KMS-11 (cell line): ENCODE measurements at regions not wholly inside any gene's neighbourhood (a gene's known extent, or its start where the extent isn't known, plus 50 kb on each side); places are given as distances from the start of the nearest gene placed in this dataset.

Source experiments
- H2AFZ ChIP-seq: fragments of 200-600 bp; sonication (generic); 2 replicates; pipeline ENCODE4 v1.6.1; 2016; ENCODE audit warnings: antibody characterized with exemption, mixed run types, low read depth
- H3K27ac ChIP-seq: fragments of 200-600 bp; sonication (generic); 2 replicates; pipeline ENCODE4 v1.6.1; 2016; ENCODE audit warnings: mild to moderate bottlenecking, mixed run types
- H3K27me3 ChIP-seq: fragments of 200-600 bp; sonication (generic); 2 replicates; pipeline ENCODE4 v1.6.1; 2017; ENCODE audit warnings: mild to moderate bottlenecking, low read depth, mixed run types, moderate library complexity; ENCODE audit not compliant: insufficient read depth
- H3K36me3 ChIP-seq: fragments of 200-600 bp; sonication (generic); 2 replicates; pipeline ENCODE4 v1.6.1; 2017; ENCODE audit warnings: mild to moderate bottlenecking, mixed run types; ENCODE audit not compliant: insufficient read depth
- H3K4me1 ChIP-seq: fragments of 200-600 bp; sonication (generic); 2 replicates; pipeline ENCODE4 v1.6.1; 2016; ENCODE audit warnings: mild to moderate bottlenecking, low read depth, mixed run types; ENCODE audit not compliant: poor library complexity, severe bottlenecking
- H3K4me2 ChIP-seq: fragments of 200-600 bp; sonication (generic); 2 replicates; pipeline ENCODE4 v1.7.0; 2016; ENCODE audit warnings: mild to moderate bottlenecking, mixed run types
- H3K4me3 ChIP-seq: fragments of 200-600 bp; sonication (generic); IDR thresholded peaks from 2 replicates; pipeline ENCODE4 v1.6.1; 2017; ENCODE audit warnings: low read depth, low read length, mixed read lengths; ENCODE audit not compliant: insufficient read depth
- H3K79me2 ChIP-seq: fragments of 200-600 bp; sonication (generic); 2 replicates; pipeline ENCODE4 v1.6.1; 2016; ENCODE audit warnings: low read depth, mixed run types; ENCODE audit not compliant: insufficient read depth
- H3K9ac ChIP-seq: fragments of 200-600 bp; sonication (generic); 2 replicates; pipeline ENCODE4 v1.6.1; 2016; ENCODE audit warnings: mild to moderate bottlenecking, mixed run types
- H4K20me1 ChIP-seq: fragments of 200-600 bp; sonication (generic); 2 replicates; pipeline ENCODE4 v1.6.1; 2016; ENCODE audit warnings: mild to moderate bottlenecking, mixed run types; ENCODE audit not compliant: insufficient read depth
- CTCF ChIP-seq: fragments of 200-600 bp; sonication (generic); conservative IDR thresholded peaks from 2 replicates; pipeline ENCODE4 v1.6.1; 2017; ENCODE audit warnings: low read depth, mild to moderate bottlenecking, antibody characterized with exemption, low read length, moderate library complexity, mixed read lengths

GRCh38 chr6:49255335-49255734, 207.7 kb downstream of the MMUT start:
- no peaks in the 10 kb centered on the region for H3K36me3 ChIP-seq
- no peak for TF ChIP-seq CTCF
- H3K4me3 ChIP-seq = no peak overlapping the region
- H3K9ac ChIP-seq = no peak overlapping the region
- no peak overlapping the region for H2AFZ ChIP-seq
- H4K20me1 ChIP-seq = no peaks in the 10 kb centered on the region
- no peak overlapping the region for H3K27ac ChIP-seq
- no peaks in the 10 kb centered on the region for H3K79me2 ChIP-seq
- H3K4me2 ChIP-seq = no peak overlapping the region
- H3K27me3 ChIP-seq = no peaks in the 10 kb centered on the region
- no peaks in the 10 kb centered on the region for H3K4me1 ChIP-seq

DNA sequence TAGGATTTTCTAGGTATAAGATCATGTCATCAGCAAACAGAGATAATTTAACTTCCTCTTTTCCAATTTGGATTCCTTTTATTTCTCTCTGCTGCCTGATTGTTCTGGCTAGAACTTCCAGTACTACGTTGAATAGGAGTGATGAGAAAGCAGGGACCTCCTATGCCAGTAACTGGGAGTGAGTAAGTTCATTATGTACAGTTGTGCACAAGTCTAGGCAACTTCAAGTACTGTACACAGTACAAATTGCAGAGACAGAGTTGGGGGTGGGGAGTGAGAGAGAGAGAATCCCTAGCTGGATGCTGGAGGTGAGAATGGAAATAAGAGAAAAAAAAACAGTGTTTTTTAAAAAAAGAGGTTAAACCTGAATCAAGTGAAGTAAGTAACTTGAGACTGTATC, 210.2 kb downstream of the MMUT start:
- TF ChIP-seq CTCF = no peak
- no peaks in the 10 kb centered on the region for H3K27me3 ChIP-seq
- H3K36me3 ChIP-seq = no peaks in the 10 kb centered on the region
- no peak overlapping the region for H3K4me2 ChIP-seq
- no peaks in the 10 kb centered on the region for H3K4me1 ChIP-seq
- no peak overlapping the region for H3K4me3 ChIP-seq
- H3K27ac ChIP-seq = no peak overlapping the region
- H2AFZ ChIP-seq = no peak overlapping the region
- H3K79me2 ChIP-seq = no peaks in the 10 kb centered on the region
- no peaks in the 10 kb centered on the region for H4K20me1 ChIP-seq
- H3K9ac ChIP-seq = no peak overlapping the region

GRCh38 chr6:49233483-49233882, 229.6 kb downstream of the MMUT start:
- Histone ChIP-seq H3K4me2 (no peak overlapping the region), H3K4me3 (no peak overlapping the region), H3K27ac (no peak overlapping the region), H3K27me3 (no peaks in the 10 kb centered on the region), H3K4me1 (no peaks in the 10 kb centered on the region), H4K20me1 (no peaks in the 10 kb centered on the region), H2AFZ (no peak overlapping the region), H3K36me3 (no peaks in the 10 kb centered on the region), H3K9ac (no peak overlapping the region), H3K79me2 (no peaks in the 10 kb centered on the region)
- no peak for TF ChIP-seq CTCF

- Histone ChIP-seq H3K79me2 (no peaks in the 10 kb centered on the region), H3K4me3 (no peak overlapping the region), H3K27ac (no peak overlapping the region), H3K27me3 (no peaks in the 10 kb centered on the region), H4K20me1 (no peaks in the 10 kb centered on the region), H3K4me1 (no peaks in the 10 kb centered on the region), H2AFZ (no peak overlapping the region), H3K36me3 (no peaks in the 10 kb centered on the region), H3K9ac (no peak overlapping the region), H3K4me2 (no peak overlapping the region)
- no peak for TF ChIP-seq CTCF
These were observed 237.6 kb downstream of the MMUT start for GRCh38 chr6:49225471-49225870.

- Histone ChIP-seq H4K20me1 (no peaks in the 10 kb centered on the region), H3K27me3 (no peaks in the 10 kb centered on the region), H3K4me3 (no peak overlapping the region), H3K9ac (no peak overlapping the region), H3K4me2 (no peak overlapping the region), H3K79me2 (no peaks in the 10 kb centered on the region), H3K27ac (no peak overlapping the region), H3K4me1 (no peaks in the 10 kb centered on the region), H3K36me3 (no peaks in the 10 kb centered on the region), H2AFZ (no peak overlapping the region)
- TF ChIP-seq CTCF = no peak
These were observed 242.8 kb downstream of the MMUT start for GRCh38 chr6:49220293-49220692.
